Spleen (tissue), 7 donors: ENCODE measurements at regions not wholly inside any gene's neighbourhood (a gene's known extent, or its start where the extent isn't known, plus 50 kb on each side); places are given as distances from the start of the nearest gene placed in this dataset.

ENCODE experiments used
- POLR2A ChIP-seq, 3 donors: fragments of 450-650 bp; IDR thresholded peaks; one replicate each; pipeline ENCODE4 v1.5.1; 2017; ENCODE audit warnings: antibody characterized with exemption in 3 of 3, mild to moderate bottlenecking in 1 of 3
- POLR2AphosphoS5 ChIP-seq, 3 donors: sonication (generic); formaldehyde crosslinking; IDR thresholded peaks; one replicate each; pipeline ENCODE4 v1.5.1; 2017; ENCODE audit warnings: antibody characterized with exemption in 3 of 3
- TF ChIP-seq, protein P1 (sequence below), 11 experiments: fragments of 200-600 bp in 7 of 11; fragments of 450-650 bp in 4 of 11; sonication (generic) in 4 of 11; IDR thresholded peaks in 8 of 11; conservative IDR thresholded peaks in 3 of 11; 1 replicate in 7 of 11; 2 replicates in 4 of 11; pipeline versions ENCODE4 v1.4.0 to v1.8.0; 2016 to 2021; ENCODE audit warnings: antibody characterized with exemption in 11 of 11, inconsistent platforms in 4 of 11, mild to moderate bottlenecking in 1 of 11
- donor health status: DM: no; HTN: no; CAD: no; lungs with moderate emphysema.
- donor health status: DM: no; HTN: no; CAD: no.
- donor health status: DM: no; HTN: no; CAD: no.

DNA sequence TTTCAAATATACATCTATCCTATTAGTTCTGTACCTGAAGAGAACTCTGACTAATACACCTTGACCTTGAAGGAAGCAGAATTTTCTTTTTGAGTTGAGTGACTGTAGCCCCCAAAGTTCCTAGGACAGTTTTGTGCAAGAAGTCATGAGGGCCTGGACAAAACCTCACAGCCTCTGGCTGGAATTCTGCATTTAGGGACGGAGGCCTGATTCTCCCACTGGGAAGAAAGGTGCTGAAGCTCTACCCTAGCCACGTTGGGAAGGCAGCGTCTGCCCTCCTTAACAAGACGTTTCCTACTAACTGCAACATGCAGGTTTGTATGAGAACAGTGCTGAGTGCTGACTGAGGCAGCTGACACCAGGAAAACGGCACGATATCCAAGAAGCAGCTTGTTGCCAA is 74.4 kb upstream of the ZCCHC2 start:
- TF ChIP-seq POLR2A (IDR thresholded peaks at IDR 0.05) (no peak), POLR2AphosphoS5 (IDR thresholded peaks at IDR 0.05) (no peak)
- TF ChIP-seq, protein P1, sequence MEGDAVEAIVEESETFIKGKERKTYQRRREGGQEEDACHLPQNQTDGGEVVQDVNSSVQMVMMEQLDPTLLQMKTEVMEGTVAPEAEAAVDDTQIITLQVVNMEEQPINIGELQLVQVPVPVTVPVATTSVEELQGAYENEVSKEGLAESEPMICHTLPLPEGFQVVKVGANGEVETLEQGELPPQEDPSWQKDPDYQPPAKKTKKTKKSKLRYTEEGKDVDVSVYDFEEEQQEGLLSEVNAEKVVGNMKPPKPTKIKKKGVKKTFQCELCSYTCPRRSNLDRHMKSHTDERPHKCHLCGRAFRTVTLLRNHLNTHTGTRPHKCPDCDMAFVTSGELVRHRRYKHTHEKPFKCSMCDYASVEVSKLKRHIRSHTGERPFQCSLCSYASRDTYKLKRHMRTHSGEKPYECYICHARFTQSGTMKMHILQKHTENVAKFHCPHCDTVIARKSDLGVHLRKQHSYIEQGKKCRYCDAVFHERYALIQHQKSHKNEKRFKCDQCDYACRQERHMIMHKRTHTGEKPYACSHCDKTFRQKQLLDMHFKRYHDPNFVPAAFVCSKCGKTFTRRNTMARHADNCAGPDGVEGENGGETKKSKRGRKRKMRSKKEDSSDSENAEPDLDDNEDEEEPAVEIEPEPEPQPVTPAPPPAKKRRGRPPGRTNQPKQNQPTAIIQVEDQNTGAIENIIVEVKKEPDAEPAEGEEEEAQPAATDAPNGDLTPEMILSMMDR (IDR thresholded peaks at IDR 0.05 in 8 of 11, conservative IDR thresholded peaks at IDR 0.05 in 3 of 11): no peak
